ENCODE measurements at regions not wholly inside any gene's neighbourhood (a gene's known extent, or its start where the extent isn't known, plus 50 kb on each side); places are given as distances from the start of the nearest gene placed in this dataset.
"Not testable (repeated sequence)": the region's sequence is repeated elsewhere in the genome, so short reads cannot be mapped to it uniquely, and the experiment has no call there.

DNA sequence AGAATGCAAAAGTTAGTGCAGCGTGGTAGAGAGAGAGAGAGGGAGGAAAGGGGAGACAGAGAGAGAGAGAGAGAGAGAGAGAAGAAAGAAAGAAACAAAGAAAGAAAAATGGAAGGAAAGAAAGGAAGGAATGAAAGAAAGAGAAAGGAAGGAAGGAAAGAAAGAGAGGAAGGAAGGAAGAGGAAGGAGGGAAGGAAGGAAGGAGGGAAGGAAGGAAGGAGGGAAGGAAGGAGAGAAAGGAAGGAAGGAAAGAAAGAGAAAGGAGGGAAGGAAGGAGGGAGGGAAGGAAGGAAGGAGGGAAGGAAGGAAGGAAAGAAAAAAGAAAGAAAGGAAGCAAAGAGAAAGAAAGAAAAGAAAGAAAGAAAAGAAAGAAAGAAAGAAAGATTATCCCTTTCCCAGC is 209.8 kb upstream of the MYO3A start:
- DNase-seq, result no peak

DNA sequence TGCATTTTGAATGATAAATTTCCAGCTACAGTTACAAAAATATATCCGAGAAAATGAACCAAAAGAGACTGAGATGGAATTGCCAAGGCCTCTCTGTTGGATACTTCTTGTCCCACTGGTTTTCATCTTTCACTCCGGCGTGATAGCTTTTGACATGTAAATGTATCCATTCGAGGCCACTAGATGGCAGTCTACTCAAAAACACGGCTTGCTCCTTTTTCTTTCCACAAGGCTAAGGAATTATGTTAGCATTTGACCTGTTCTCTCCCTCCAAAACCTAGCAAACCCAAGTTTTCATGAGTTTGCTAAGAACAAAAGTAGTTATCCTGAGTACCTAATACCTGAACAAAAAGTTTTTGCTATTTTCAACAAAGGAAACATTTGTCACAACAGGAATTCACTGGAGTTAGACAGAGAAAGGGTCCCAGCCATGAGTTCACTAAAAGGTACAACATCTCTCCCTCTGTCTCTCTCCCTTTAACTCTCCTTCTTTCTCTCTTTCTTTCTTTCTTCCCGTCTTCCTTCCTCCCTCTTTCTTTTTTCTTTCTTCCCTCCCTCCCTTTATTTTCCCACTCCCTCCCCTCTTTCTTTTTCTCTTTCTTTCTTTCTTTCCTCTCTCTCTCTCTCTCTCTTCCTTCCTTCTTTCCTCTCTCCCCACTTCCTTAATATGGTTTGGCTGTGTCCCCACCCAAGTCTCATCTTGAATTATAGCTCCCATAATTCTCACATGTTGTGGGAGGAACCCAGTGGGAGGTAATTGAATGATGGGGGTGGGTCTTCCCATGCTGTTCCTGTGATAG is 207.9 kb upstream of the MYO3A start:
- no peak for DNase-seq

DNA sequence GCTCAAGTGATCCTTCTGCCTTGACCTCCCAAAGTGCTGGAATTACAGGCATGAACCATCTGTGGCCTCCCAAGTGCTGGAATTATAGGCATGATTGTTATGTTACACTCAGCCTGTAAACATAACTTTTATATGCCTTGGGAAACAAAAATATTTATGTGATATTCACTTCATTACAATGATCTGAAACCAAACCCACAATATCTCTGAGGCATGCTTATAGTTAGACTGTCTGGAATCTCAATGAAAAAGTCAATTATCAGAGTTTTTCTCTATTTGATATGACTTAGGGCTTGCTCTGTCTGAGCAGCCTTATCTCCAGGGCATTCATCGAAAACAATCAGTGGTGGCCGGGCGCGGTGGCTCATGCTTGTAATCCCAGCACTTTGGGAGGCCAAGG is 195.3 kb upstream of the MYO3A start:
- no peak for DNase-seq

DNA sequence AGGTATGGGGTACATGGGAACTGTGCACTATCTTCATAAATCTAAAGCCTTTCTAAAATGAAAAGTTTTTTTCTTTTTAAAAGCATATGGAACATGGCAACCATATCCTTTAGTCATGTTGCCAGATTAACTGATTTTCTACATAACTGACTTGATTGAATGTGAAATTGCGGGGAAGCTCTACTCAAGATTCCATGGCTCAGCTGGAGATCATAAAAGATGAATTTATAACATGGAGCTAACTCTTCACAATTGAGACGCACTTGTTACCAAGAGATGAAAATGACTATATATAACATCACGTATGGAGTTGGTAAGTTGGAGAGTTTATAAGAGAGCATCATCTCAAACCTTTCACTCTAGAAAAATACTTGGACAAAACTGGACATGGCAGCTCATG is 190.2 kb upstream of the MYO3A start:
- DNase-seq, result no peak

DNA sequence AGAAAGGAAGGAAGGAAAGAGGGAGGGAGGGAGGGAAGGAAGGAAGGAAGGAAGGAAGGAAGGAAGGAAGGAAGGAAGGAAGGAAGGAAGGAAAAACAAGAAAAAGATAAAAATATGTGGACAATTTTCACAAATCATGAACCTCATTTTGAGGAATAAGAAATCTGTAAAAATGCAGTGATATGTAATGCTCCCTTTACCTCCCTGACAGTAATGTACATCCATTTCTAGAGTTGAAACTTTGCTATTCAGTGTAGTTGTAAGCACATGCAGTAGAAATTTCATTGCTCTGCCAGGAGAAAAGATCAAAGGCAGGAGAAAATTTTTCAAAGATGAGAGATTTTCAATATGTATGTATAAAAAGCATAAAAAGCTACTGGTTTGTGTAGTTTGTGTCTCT is 189.5 kb upstream of the MYO3A start:
- no peak for DNase-seq

DNA sequence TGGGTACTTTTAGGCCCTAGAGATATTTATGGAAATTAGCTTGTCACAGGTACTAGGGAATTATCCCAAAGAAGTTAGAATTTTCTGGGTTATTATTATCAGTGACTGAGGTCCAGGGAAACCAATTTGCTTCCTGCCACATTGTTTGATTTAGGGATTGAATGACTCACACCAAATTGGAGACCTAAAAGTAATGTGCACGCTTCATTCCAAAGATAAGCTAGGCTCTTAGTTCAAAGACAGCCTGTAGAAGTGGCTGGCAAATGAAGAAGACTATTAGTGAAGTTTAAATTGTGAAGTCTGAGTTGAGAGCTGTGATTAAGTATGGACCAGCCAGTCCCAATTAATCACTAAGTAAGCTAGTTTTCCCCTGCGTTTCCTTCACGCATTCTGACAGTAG is 188.1 kb upstream of the MYO3A start:
- DNase-seq, result no peak

DNA sequence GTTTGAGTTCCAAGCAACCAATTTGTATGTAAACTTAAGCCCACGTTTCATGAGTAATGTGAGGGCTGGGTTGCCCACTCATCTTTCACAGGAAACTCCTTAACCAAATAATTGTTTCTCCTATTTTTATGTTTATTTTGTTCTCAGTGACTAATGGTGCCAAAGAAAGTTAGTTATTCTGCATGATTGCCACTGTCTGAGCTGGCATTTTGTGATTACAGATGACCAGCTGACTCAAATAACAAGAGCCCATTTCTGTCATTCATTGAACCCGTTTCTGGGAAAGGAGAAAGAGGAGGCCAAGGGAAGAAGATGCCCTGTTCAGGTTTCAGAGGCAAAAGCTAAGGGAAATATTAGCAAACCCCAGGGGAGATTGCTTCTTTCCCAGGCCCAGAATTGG is 186.9 kb upstream of the MYO3A start:
- no peak for DNase-seq

DNA sequence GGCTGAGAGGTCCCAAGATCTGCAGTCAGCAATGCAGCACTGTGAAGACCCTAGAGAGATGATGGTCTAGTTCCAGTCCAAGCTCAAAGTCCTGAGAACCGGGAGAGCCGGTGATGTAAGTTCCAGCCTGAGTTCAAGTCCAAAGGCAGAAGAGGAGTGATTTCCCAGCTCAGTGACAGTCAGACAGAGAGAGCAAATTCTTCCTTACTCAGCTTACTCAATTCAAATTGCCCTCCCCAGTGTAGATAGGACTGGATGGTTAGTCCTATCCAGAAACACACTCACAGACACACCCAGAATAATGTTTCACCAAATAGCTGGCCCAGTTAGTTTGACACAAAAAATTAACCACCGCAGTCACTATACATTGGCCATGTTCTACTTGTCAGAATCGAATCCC is 185.5 kb upstream of the MYO3A start:
- no peak for DNase-seq

DNA sequence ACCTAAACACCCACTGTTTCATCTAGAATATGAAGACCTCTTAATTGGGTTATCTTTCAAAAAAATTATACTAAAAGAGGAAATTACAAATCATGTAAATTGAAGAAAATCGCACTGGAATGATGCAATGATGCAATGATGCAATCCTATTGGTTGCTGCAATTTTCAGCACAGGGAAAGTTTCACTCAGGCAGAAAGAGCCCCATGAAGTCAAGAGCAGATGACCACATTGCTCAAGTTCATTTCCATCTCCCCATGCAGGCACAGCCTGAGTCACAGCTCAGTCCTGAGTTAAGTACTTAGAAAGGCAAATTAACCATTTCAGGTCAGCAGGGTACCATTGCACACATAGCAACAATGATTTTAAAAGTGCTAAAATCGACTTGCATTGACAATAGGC is 180.3 kb upstream of the MYO3A start:
- no peak for DNase-seq

DNA sequence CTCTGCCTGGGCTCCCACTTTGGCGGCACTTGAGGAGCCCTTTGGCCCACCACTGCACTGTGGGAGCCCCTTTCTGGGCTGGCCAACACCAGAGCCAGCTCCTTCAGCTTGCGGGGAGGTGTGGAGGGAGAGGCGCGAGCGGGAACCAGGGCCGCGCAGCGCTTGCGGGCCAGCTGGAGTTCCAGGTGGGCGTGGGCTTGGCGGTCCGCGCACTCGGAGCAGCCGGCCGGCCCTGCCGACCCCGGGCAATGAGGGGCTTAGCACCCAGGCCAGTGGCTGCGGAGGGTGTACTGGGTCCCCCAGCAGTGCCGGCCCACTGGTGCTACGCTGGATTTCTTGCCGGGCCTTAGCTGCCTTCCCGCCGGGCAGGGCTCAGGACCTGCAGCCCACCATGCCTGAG is 178.2 kb upstream of the MYO3A start:
- not testable (repeated sequence) for DNase-seq

DNA sequence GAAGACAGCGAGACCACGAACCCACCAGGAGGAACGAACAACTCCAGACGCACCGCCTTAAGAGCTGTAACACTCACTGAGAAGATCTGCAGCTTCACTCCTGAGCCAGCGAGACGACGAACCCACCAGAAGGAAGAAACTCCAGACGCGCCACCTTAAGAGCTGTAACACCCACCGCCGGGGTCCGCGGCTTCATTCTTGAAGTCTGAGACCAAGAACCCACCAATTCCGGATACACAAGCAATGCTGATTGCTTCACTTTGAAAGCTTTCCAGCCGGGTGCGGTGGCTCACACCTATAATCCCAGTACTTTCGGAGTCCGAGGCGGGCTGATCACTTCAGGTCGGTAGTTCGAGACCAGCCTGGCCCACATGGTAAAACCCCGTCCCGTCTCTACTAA is 177.2 kb upstream of the MYO3A start:
- DNase-seq, result no peak

DNA sequence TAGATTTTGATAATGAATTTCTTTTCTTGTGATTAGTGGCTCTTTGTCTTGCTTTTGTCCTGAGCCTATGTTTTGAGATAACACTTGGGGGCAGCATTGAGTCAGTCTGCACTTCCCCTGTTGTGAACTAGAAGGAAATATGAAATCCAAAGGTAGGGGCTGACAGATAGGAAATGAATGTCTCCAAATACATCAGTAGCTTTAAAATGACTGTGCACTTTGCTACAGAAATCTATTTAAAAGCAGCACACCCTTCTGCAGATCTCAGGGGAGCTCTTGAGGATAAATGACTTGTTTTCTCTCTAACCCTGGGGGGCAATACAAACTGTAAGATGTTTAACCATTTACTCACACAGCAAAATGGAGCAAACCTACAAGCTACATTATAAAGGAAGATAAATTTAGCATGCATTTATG is 176.0 kb upstream of the MYO3A start:
- no peak for DNase-seq

DNA sequence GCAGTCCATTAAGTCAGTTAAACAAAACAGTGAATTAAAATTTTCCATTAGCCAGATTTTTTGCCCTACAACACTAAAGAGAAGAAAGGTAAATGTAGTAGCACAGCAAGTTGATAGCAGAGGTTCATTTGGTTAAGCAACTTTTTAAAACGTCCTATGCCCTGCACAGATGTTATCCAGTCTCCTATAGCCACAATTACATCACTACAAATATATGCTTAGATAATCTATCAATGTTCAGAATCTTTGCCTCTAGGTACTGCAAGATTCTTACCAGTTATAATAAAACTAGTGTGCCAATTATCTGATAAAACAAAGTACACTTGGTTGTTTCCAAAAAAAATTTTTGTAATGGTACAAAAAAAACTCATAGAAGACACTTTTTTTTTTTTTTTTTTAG is 175.5 kb upstream of the MYO3A start:
- DNase-seq, result no peak

DNA sequence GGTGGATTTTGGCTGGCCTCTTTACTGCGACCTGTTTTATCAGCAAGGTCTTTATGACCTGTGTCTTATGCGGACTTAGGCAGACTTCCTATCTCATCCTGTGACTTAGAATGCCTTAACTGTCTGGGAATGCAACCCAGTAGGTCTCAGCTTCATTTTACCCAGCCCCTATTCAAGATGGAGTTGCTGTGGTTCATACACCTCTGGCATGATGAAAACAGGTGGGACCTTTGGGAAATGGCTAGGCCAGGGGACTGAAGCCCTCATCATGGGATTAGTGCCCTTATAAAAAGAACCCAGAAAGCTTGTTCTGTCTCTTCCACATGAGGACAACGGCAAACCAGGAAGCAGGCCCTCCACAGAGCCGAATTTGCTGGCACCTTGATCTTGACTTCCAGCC is 172.1 kb upstream of the MYO3A start:
- DNase-seq, result no peak

DNA sequence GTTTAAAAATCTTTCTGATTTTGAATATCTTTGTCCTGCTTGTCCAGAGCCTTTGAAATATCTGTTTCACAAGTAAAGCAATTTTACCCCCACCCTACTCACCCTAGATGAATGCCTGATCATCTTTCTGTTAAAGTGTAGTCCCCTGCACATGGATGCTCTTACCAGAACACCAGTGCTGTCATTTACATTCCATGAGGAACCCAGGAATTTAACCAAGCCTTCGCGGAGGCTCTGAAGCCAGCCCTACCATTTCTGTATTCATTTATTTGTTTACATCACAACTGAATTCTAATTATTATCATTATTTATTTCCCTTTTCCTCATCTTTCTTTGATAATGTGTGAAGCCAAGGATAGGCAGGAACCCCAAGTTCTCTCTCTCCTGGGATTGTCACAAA is 167.8 kb upstream of the MYO3A start:
- DNase-seq, result no peak

DNA sequence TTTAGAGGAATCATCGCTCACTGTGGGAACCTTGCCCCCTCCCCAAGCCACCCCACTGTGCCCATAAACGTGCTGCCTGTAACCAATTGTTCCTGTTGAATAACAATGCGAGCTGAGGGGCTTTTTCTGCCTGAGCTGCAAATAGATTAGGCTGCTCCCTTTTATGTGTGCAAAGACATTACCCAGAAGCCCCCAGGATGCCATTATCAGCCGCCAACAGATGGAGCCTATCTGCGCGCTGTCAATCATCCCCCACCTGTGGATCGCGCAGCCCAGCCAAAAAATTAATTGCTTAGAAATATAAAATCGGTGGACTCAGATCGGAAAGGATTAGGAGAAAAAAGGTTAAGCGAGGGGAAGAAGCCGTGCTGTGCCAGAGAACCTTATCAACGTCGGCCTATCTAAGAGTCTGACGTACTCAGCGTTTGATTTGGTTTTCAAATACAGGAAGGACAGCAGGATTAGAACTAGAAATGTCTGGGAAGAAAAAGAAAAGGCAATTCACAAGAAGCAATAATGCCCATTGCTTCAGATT is 167.3 kb upstream of the MYO3A start:
- no peak for DNase-seq

DNA sequence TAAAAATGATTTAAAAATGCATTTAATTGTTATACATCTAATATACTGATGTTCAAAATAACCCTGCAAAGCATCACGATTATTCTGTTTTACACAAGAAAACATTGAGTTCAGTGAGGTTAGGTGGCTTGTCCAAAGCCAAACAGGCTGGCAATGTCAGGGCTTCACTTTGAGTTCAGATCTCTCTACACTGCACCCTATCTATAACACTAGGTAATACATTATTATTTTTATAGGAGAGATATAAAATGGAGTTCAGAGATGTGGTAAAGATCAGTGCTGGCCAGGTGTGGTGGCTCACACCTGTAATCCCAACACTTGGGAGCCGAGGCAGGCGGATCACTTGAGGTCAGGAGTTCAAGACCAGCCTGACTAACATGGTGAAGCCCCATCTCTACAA is 165.9 kb upstream of the MYO3A start:
- DNase-seq, result no peak

DNA sequence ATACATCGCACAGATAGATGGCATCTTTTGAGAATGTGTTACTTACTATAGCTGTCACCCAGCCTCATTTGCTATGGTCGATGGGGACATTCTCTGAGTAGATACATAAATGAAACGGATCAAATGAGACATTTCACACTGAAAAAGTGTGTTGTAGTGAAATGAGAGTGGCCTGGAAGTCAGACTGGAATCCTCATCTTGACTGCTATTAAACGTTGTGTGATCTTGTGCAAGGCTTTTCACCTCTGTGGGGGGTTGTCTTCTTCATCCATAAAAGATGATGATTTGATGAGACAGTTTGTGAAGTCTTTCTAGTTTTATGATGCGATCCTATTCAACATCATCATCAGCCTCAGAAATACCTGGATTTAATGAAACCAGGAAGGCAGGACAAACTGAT is 155.4 kb upstream of the MYO3A start:
- DNase-seq, result no peak

DNA sequence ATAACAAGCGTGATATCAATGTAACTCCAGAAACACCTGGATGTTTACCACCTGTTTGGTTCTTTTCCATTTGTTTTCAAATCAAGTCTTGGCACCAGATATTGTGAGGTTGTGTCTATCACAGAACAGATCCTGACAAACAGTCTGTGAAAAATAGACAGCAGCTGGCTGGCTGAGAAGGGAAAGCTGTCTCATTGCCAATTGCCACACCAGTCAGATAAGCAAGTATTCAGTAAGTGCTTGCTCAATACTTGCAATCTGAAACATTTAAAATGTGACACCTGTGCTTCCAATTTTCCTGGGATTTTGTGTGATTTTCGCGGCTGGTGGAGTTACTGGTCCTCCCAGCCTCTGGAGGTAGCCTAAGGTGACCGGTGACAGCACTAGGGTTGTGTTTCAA is 147.9 kb upstream of the MYO3A start:
- no peak for DNase-seq

DNA sequence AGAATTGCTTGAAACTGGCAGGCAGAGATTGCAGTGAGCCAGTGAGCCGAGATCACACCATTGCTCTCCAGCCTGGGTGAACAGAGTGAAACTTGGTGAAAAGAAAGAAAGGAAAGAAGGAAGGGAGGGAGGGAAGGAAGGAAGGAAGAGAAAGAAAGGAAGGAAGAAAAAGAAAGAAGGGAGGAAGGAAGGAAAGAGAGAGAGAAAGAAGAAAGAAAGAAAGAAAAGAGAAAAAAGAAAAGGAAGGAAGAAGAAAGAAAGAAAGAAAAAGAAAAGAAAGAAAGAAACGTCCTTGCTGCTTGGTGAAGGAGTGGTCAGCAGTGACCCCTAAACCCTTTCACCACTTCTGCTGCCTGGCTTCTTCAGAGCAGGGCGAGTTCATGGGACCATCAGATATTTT is 147.1 kb upstream of the MYO3A start:
- no peak for DNase-seq

DNA sequence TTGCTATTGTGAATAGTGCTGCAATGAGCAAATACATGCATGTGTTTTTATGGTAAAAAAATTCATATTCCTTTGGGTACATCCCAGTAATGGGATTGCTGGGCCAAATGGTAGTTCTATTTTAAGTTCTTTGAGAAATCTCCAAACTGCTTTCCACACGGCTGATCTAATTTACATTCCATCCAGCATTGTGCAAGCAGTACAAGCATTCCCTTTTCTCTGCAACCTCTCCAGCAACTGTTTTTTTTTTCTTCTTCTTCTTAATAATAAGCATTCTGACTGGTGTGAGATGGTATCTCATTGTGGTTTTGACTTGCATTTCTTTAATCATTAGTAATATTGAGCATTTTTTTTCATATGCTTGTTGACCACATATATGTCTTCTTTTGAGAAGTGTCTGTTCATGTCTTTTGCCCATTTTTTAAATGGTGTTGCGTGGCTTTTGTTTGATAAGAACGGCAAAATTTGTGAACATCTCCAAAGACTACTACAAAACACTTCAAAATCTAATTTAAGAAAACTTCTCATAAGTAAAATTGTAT is 136.1 kb upstream of the MYO3A start:
- DNase-seq, result no peak

DNA sequence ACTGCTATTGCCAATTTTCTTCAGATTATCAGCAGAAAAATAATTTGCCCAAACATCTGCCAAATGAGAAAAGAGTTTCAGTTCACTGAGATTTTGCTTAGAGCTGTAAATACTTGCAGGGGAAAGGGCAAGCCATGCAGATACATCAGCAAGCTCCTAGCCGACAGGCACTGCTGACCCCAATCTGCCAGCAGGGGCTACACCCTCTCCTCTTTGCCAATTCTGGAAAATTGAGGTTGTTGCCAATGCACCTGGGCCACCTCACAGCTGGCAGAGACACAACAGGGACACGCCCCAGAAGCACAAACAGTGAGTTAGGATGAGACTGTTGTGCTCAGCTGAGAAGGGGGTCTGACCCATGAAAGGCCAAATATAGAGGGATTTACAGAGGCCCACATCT is 129.5 kb upstream of the MYO3A start:
- no peak for DNase-seq

DNA sequence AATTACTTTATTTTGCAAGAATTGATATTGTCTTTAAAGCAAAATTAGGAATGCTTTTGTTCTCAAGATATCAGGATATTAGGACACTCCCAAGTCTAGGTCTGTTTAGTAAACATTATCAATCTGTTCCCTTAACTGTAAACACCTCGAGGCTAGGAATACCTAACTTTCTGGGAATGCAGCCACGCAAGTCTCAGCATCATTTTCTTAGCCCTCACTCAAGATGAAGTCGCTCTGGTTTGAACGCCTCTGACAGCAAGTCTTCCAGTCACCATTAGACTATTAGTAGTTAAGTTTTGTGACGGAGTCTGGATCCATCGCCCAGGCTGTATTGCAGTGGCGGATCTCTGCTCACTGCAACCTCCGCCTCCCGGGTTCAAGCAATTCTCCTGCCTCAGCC is 128.0 kb upstream of the MYO3A start:
- DNase-seq, result no peak

DNA sequence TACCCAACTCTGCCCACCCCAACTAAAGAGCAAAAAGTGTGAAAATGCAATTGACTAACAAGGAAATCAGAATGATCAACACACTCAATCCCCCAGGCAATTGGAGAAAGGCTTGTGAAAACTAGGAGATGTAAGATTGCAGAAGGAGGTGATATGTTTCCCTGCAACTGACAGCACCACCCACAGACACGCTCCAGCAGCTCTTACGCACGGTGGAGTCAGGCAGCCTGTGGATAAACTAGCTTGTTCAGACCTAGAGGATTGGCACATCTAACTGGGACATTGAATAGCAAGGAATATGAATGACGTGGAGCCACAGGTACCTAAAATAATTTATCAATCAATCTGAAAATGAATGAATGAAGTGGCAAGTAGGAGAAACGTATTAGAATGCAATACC is 125.7 kb upstream of the MYO3A start:
- no peak for DNase-seq

All from T-helper 9 cell (primary cell).